ENCODE measurements at regions not wholly inside any gene's neighbourhood (a gene's known extent, or its start where the extent isn't known, plus 50 kb on each side); places are given as distances from the start of the nearest gene placed in this dataset.

DNA sequence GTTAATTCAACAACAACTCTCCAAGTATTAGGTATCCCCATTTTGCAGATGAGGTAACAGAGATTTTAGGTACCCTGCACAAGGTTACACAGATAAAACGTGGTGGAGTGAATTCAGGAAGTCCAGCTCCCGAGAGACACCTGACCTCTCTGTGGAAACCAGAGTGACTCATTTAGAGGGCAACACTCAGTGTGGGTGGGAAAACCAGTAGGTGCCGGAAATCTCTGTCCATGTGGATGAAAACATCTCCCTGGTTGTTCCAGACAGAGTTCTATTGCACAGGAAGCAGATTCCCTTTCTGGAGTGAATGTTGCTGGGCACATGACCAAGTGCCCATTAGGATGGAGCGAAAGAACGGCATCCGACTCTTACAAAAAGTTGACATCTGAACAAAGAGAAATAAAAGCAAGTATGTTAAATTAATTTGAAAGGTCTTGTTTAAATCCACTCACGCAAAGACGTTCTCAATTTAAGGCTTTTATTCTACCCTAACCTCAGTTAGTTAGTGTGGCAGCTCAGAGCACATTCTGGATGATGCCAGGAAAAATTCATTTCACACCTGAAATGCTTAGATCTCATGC, 391.9 kb upstream of the WWC1 start:
- TF ChIP-seq, protein P1, sequence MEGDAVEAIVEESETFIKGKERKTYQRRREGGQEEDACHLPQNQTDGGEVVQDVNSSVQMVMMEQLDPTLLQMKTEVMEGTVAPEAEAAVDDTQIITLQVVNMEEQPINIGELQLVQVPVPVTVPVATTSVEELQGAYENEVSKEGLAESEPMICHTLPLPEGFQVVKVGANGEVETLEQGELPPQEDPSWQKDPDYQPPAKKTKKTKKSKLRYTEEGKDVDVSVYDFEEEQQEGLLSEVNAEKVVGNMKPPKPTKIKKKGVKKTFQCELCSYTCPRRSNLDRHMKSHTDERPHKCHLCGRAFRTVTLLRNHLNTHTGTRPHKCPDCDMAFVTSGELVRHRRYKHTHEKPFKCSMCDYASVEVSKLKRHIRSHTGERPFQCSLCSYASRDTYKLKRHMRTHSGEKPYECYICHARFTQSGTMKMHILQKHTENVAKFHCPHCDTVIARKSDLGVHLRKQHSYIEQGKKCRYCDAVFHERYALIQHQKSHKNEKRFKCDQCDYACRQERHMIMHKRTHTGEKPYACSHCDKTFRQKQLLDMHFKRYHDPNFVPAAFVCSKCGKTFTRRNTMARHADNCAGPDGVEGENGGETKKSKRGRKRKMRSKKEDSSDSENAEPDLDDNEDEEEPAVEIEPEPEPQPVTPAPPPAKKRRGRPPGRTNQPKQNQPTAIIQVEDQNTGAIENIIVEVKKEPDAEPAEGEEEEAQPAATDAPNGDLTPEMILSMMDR (IDR thresholded peaks at IDR 0.05; ENCODE audit: poor library complexity): no peak
- TF ChIP-seq EZH2 (IDR thresholded peaks at IDR 0.05; ENCODE audit: borderline replicate concordance) (no peak), EZH2phosphoT487 (IDR thresholded peaks at IDR 0.05; ENCODE audit: low read depth, severe bottlenecking, unreplicated experiment) (no peak)

All from hepatocyte (in vitro differentiated cells).